ENCODE measurements at regions not wholly inside any gene's neighbourhood (a gene's known extent, or its start where the extent isn't known, plus 50 kb on each side); places are given as distances from the start of the nearest gene placed in this dataset.
A peak's percentile ranks its signal among the peaks of the same experiment; 100 is the strongest.
"Not testable (repeated sequence)": the region's sequence is repeated elsewhere in the genome, so short reads cannot be mapped to it uniquely, and the experiment has no call there.

DNA sequence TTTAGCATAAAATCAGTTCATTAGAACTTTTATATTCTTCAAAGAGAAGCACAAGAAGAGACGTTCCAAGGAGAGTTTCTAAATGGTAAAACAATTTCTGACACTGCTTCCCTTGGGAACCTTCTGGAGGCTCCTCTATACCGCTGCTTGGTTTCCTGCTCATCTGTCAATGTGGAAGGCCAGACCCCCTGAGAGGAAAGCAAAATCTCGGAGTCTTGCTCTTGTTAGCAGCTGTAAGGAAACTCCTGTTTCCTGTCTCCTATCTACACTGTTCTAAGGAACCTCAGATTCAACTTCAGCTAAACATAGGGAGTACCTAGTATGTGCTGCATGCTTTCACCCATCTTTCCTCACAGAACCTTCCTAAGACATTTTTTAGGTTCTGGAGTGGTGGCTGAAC, 322.2 kb downstream of the BMPER start:
- no peak overlapping the region for H3K4me3 ChIP-seq
- H3K4me1 ChIP-seq = peaks cover 21% of the 10 kb centered on the region
- no peaks in the 10 kb centered on the region for H3K27me3 ChIP-seq
- peaks cover 9% of the 10 kb centered on the region for H3K9me3 ChIP-seq
- H3K36me3 ChIP-seq = no peaks in the 10 kb centered on the region
- no peaks in the 10 kb centered on the region for H4K20me1 ChIP-seq
- no peak overlapping the region for H3K9ac ChIP-seq
- H3K27ac ChIP-seq = no peak overlapping the region
- H3K4me2 ChIP-seq = peak overlapping the region; percentile 67
- TF ChIP-seq Cebpa-rat (IDR thresholded peaks at IDR 0.05) = no peak

DNA sequence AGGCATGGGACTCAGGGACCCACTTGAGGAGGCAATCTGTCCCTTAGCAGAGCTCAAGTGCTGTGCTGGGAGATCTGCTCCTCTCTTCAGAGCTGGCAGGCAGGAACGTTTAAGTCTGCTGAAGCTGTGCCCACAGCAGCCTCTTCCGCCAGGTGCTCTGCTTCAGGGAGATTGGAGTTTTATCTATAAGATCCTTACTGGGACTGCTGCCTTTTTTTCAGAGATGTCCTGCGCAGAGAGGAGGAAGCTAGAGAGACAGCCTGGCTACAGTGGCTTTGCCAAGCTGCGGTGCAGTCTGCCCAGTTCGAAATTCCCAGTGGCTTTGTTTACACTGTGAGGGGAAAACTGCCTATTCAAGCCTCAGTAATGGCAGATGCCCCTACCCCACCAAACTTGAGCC, 329.8 kb downstream of the BMPER start:
- H3K9ac ChIP-seq, H3K27me3 ChIP-seq, H3K4me3 ChIP-seq, H3K4me2 ChIP-seq, H4K20me1 ChIP-seq, H3K36me3 ChIP-seq, H3K4me1 ChIP-seq, H3K27ac ChIP-seq, H3K9me3 ChIP-seq: not testable (repeated sequence)

DNA sequence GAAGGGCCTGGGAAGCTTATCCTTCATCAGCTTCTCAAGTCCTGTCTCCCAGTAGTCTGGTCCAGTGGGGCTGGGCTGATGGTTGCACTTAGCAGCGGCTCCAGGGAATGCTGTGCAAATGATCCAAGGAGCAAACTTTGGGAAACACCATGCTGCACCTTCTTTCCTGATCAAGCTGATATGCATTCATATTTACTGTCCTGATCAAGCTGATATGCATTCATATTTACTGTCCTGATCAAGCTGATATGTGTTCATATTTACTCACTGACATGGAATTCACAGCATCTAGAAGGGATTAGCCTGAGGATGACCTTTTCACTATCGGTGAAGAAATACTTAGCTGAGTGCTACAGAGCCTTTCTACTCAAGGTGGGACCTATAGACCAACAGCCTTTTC, 330.7 kb downstream of the BMPER start:
- Histone ChIP-seq H3K4me1 (no peaks in the 10 kb centered on the region), H3K4me2 (no peak overlapping the region), H3K4me3 (no peak overlapping the region), H3K36me3 (no peaks in the 10 kb centered on the region), H3K9me3 (0 out of 2 replicates have a peak, but pooled peaks cover under 1% of the 10 kb centered on the region), H3K27me3 (no peaks in the 10 kb centered on the region), H3K9ac (no peak overlapping the region), H4K20me1 (no peaks in the 10 kb centered on the region), H3K27ac (no peak overlapping the region)
- no peak for TF ChIP-seq Cebpa-rat (IDR thresholded peaks at IDR 0.05)

DNA sequence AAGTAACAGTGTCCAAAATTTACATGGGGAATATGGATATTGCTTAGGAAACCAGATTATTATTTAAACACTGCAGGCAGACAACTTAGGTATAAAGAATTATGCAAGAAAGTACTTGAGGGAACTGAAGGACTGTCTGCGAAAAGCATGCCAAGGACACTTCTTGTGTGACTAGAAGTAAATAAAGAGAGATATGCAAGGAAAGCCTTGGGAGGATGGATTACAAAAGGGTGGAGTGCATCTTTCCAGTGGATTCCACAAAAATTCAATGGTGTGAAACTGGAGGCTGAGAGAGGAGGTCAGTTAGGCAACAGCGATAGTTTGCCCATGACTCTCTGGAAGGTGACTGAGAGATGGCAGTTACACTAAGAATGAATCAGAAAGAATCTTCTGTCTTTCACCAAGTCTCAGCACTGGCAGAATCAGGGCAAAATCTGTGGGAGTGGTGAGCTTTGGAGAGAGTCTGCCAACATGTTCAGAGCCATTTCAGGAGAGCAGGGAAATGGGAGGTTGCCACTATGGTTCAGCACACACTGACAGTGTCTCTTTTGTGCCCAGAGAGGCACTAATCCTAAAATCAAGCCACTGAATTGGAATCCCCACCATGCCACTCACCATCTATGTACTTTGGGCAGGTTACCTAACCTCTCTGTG, 331.6 kb downstream of the BMPER start:
- Histone ChIP-seq H3K4me2 (no peak overlapping the region), H3K27me3 (no peaks in the 10 kb centered on the region), H3K4me3 (no peak overlapping the region), H3K9ac (no peak overlapping the region), H3K4me1 (no peaks in the 10 kb centered on the region), H3K36me3 (no peaks in the 10 kb centered on the region), H3K9me3 (no peaks in the 10 kb centered on the region), H3K27ac (no peak overlapping the region), H4K20me1 (no peaks in the 10 kb centered on the region)
- TF ChIP-seq Cebpa-rat (IDR thresholded peaks at IDR 0.05) = no peak

DNA sequence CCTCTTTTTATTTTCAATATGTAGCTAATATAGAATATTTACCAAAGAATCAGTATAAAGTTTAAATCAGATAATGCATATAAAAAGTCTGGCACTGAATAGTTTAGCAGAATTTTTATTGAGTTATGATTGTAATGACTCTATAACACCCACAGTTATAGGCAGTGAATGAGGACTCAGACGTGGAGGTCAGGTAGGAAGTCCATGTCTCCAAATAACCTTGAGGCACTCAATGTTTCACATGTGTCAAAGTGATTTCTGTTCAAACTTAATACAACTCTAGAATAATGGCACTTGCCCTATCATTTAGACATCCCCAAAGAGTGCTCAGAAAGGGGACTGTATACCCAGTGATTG, 332.1 kb downstream of the BMPER start:
- no peak for TF ChIP-seq Cebpa-rat (IDR thresholded peaks at IDR 0.05)
- H3K9ac ChIP-seq = no peak overlapping the region
- H3K4me1 ChIP-seq = no peaks in the 10 kb centered on the region
- no peaks in the 10 kb centered on the region for H3K36me3 ChIP-seq
- H3K4me2 ChIP-seq = no peak overlapping the region
- H3K27me3 ChIP-seq = no peaks in the 10 kb centered on the region
- H4K20me1 ChIP-seq = no peaks in the 10 kb centered on the region
- no peak overlapping the region for H3K27ac ChIP-seq
- H3K4me3 ChIP-seq = no peak overlapping the region
- H3K9me3 ChIP-seq = no peaks in the 10 kb centered on the region

DNA sequence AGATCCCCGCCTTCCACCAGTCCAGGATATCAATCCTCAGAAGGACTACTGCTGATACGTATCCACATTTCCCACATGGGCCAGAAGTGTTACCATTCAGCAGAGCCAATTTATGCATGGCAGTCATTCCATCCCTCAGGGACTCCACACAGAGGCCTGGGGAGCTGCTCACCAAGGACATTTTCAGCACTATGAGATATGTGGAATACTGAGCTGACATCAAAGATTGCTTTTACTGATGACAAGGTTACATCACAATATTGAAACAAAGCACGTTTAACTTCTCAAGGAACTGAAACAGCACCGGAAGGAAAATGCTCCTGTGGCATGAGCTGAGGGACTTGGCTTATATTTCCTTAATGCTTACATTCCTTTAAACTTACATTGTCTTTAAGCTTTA, 335.1 kb downstream of the BMPER start:
- H4K20me1 ChIP-seq = no peaks in the 10 kb centered on the region
- no peak overlapping the region for H3K4me3 ChIP-seq
- H3K4me2 ChIP-seq = no peak overlapping the region
- H3K27me3 ChIP-seq = no peaks in the 10 kb centered on the region
- H3K9me3 ChIP-seq = no peaks in the 10 kb centered on the region
- H3K9ac ChIP-seq = no peak overlapping the region
- no peak overlapping the region for H3K27ac ChIP-seq
- no peak for TF ChIP-seq Cebpa-rat (IDR thresholded peaks at IDR 0.05)
- no peaks in the 10 kb centered on the region for H3K36me3 ChIP-seq
- no peaks in the 10 kb centered on the region for H3K4me1 ChIP-seq

DNA sequence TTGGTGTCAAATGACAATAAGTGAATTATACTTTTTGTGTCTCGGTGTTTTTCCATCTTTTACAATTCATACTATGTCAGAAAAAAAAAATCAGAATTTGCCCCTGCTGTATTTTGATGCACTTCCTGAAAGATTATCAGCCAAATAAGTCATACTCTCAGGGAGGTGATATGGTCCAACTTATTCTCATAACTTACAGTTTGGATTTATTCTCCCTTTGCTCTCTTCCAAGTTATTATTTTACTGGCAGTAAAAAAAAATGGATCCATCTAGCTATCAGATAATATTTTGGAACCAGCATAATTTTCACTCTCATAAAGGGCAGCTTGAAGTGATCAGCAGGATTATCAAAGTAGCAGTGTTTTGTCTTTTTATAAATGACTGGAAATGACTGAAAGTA, 337.1 kb downstream of the BMPER start:
- peaks cover 1% of the 10 kb centered on the region; the same call in 1 of the 2 replicates for H3K4me1 ChIP-seq
- no peak for TF ChIP-seq Cebpa-rat (IDR thresholded peaks at IDR 0.05)
- H4K20me1 ChIP-seq = no peaks in the 10 kb centered on the region
- no peak overlapping the region for H3K27ac ChIP-seq
- H3K9ac ChIP-seq = no peak overlapping the region
- H3K36me3 ChIP-seq = no peaks in the 10 kb centered on the region
- H3K4me2 ChIP-seq = no peak overlapping the region
- no peaks in the 10 kb centered on the region for H3K27me3 ChIP-seq
- H3K9me3 ChIP-seq = no peaks in the 10 kb centered on the region
- H3K4me3 ChIP-seq = no peak overlapping the region

DNA sequence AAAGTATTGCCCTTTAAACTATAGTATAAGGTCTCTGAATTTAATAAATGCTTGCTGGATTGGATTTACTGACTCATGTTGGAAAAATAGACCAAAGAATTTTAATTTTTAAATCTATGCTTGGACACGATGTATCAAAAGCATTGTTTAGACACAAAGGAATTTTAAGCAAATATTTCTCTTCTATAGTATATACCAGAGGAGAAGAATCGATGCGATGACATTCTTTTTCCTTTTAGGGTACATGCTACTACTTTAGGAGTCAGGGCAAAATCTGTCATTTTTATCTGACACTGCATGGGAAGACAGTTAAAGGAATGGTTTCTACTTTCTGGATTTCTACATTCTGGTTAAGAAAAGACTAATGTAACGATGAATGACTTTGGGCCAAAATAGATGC, 339.9 kb downstream of the BMPER start:
- no peaks in the 10 kb centered on the region for H3K27me3 ChIP-seq
- no peak overlapping the region for H3K27ac ChIP-seq
- no peak overlapping the region for H3K4me2 ChIP-seq
- H3K4me3 ChIP-seq = no peak overlapping the region
- H3K4me1 ChIP-seq = peaks cover 5% of the 10 kb centered on the region; the same call in 1 of the 2 replicates
- no peak for TF ChIP-seq Cebpa-rat (IDR thresholded peaks at IDR 0.05)
- H3K36me3 ChIP-seq = no peaks in the 10 kb centered on the region
- H3K9ac ChIP-seq = no peak overlapping the region
- H4K20me1 ChIP-seq = no peaks in the 10 kb centered on the region
- no peaks in the 10 kb centered on the region for H3K9me3 ChIP-seq

DNA sequence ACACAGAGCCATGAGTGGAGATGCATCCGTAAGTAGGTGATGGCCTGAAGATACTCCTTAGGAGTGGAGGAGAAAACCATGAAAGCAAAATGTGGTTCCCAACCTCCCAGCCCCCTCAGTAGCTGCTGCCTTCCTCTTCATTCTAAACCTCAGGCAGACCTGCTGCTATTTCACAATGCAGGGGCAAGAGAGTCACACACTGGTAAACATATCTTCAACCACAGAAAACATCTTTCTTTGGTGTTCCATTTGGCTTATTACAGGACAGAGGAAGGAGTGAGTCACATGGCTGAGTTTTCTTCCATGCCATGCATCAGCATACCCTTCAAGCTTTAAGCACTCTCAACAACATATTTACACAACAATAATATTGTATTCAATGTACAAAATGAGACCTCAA, 342.1 kb downstream of the BMPER start:
- H3K36me3 ChIP-seq = no peaks in the 10 kb centered on the region
- TF ChIP-seq Cebpa-rat (IDR thresholded peaks at IDR 0.05) = 0 out of 2 replicates have a peak, but pooled peaks have one; percentile 8
- H3K27me3 ChIP-seq = no peaks in the 10 kb centered on the region
- H3K27ac ChIP-seq = no peak overlapping the region
- no peak overlapping the region for H3K9ac ChIP-seq
- peaks cover 5% of the 10 kb centered on the region; the same call in 1 of the 2 replicates for H3K4me1 ChIP-seq
- H3K4me2 ChIP-seq = no peak overlapping the region
- H3K9me3 ChIP-seq = no peaks in the 10 kb centered on the region
- H3K4me3 ChIP-seq = no peak overlapping the region
- H4K20me1 ChIP-seq = no peaks in the 10 kb centered on the region

DNA sequence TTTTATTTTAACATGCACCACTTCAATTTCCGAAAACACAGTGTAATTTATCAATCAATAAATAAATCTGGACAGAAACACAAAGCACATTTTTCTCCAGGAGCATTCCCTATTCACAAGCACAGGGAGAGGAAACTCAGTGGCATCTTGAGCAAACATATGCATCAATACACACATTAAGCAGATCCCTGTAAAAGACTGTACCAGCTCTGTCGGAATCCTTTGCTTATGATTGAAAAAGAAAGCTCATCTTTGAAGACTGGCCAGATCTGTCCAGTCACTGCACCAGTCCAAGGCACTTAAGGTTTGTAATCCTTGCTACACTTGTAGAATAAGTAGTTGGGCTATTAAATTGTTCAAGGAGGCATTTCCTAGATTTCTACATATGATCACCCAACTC, 343.9 kb downstream of the BMPER start:
- no peak overlapping the region for H3K4me3 ChIP-seq
- H3K27ac ChIP-seq = no peak overlapping the region
- no peaks in the 10 kb centered on the region for H3K36me3 ChIP-seq
- H3K4me2 ChIP-seq = no peak overlapping the region
- no peaks in the 10 kb centered on the region for H3K27me3 ChIP-seq
- H4K20me1 ChIP-seq = no peaks in the 10 kb centered on the region
- H3K9ac ChIP-seq = no peak overlapping the region
- TF ChIP-seq Cebpa-rat (IDR thresholded peaks at IDR 0.05) = no peak
- peaks cover 12% of the 10 kb centered on the region; the same call in 1 of the 2 replicates for H3K4me1 ChIP-seq
- no peaks in the 10 kb centered on the region for H3K9me3 ChIP-seq

DNA sequence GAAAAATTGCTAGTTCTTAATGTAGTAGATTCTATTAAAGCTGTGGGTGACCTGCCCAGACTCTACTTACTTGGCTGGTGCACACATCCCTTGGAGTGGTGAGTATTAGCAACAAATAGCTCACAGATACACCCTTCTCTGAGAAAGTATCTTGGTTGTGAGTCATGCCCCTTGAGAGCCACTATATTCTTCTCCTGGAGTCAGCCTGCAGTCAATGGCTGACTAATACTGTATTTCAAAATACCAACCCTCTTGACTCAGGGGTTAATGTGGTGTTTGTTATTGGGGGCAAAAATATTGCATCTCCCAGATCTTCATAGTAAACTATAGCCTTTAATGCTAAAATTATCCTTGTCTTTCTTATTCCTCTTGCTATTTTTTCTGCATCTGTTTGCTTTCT, 354.9 kb downstream of the BMPER start:
- no peaks in the 10 kb centered on the region for H3K36me3 ChIP-seq
- no peak overlapping the region for H3K27ac ChIP-seq
- H3K4me3 ChIP-seq = no peak overlapping the region
- no peak for TF ChIP-seq Cebpa-rat (IDR thresholded peaks at IDR 0.05)
- H3K4me2 ChIP-seq = no peak overlapping the region
- H3K9me3 ChIP-seq = peaks cover 12% of the 10 kb centered on the region
- H3K9ac ChIP-seq = no peak overlapping the region
- H3K27me3 ChIP-seq = no peaks in the 10 kb centered on the region
- H3K4me1 ChIP-seq = no peaks in the 10 kb centered on the region
- no peaks in the 10 kb centered on the region for H4K20me1 ChIP-seq

Measured in BLaER1 (cell line).